HepG2 (cell line): ENCODE measurements at regions not wholly inside any gene's neighbourhood (a gene's known extent, or its start where the extent isn't known, plus 50 kb on each side); places are given as distances from the start of the nearest gene placed in this dataset.

Experiments
- AKAP8 ChIP-seq: sonication (generic); formaldehyde crosslinking; IDR thresholded peaks from 2 replicates; pipeline ENCODE4 v1.5.1; 2020; ENCODE audit warnings: mild to moderate bottlenecking, missing genetic modification reagents
- ARID2 ChIP-seq: sonication (generic); formaldehyde crosslinking; IDR thresholded peaks from 2 replicates; pipeline ENCODE4 v1.8.1; 2022; ENCODE audit warnings: mild to moderate bottlenecking, missing genetic modification reagents, borderline replicate concordance
- DNMT1 ChIP-seq: sonication (generic); formaldehyde crosslinking; IDR thresholded peaks from 2 replicates; pipeline ENCODE4 v1.5.1; 2020; ENCODE audit warnings: mild to moderate bottlenecking, missing genetic modification reagents
- EHMT2 ChIP-seq: fragments of 200-600 bp; sonication (generic); IDR thresholded peaks from 2 replicates; pipeline ENCODE4 v1.7.0; 2017; ENCODE audit warnings: antibody characterized with exemption, low read depth, low read length, borderline replicate concordance
- KAT8 ChIP-seq: IDR thresholded peaks from 2 replicates; pipeline ENCODE4 v1.6.1; 2016; ENCODE audit warnings: missing genetic modification reagents, missing compliant biosample characterization
- MEIS2 ChIP-seq: sonication (generic); formaldehyde crosslinking; IDR thresholded peaks from 2 replicates; pipeline ENCODE4 v1.9.0; 2021; ENCODE audit warnings: mild to moderate bottlenecking, missing genetic modification reagents
- MIXL1 ChIP-seq: IDR thresholded peaks from 2 replicates; pipeline ENCODE4 v1.6.1; 2016
- NFRKB ChIP-seq: fragments of 450-650 bp; IDR thresholded peaks from 2 replicates; pipeline ENCODE4 v1.6.1; 2017
- NR2F6 ChIP-seq, 2 experiments: IDR thresholded peaks; 2 replicates each; pipeline ENCODE4 v1.6.1; 2016; ENCODE audit warnings: antibody characterized with exemption in 1 of 2, mild to moderate bottlenecking in 1 of 2
- PHF20 ChIP-seq: sonication (generic); formaldehyde crosslinking; IDR thresholded peaks from 2 replicates; pipeline ENCODE4 v1.5.0; 2020; ENCODE audit warnings: mild to moderate bottlenecking, missing genetic modification reagents
- SALL2 ChIP-seq: sonication (generic); formaldehyde crosslinking; IDR thresholded peaks from 2 replicates; pipeline ENCODE4 v1.8.1; 2023; ENCODE audit warnings: mild to moderate bottlenecking, missing genetic modification reagents, inconsistent platforms
- SRSF9 ChIP-seq: fragments of 200-400 bp; formaldehyde crosslinking; IDR thresholded peaks from 2 replicates; pipeline ENCODE4 v1.6.1; 2018; ENCODE audit warnings: borderline replicate concordance, mild to moderate bottlenecking, low read depth, low read length; ENCODE audit not compliant: insufficient read depth, poor library complexity, severe bottlenecking
- TARDBP ChIP-seq: sonication (generic); formaldehyde crosslinking; IDR thresholded peaks from 2 replicates; pipeline ENCODE4 v1.8.0; 2022; ENCODE audit warnings: mild to moderate bottlenecking, missing genetic modification reagents
- ZBTB20 ChIP-seq: sonication (generic); formaldehyde crosslinking; IDR thresholded peaks from 2 replicates; pipeline ENCODE4 v1.8.1; 2023; ENCODE audit warnings: missing genetic modification reagents, low read depth, mild to moderate bottlenecking, borderline replicate concordance
- ZBTB7A ChIP-seq: sonication (generic); formaldehyde crosslinking; IDR thresholded peaks from 2 replicates; pipeline ENCODE4 v1.8.0; 2022; ENCODE audit warnings: mild to moderate bottlenecking, missing genetic modification reagents
- ZNF263 ChIP-seq: sonication (generic); formaldehyde crosslinking; IDR thresholded peaks from 2 replicates; pipeline ENCODE4 v1.4.0; 2020; ENCODE audit warnings: missing genetic modification reagents
- ZNF383 ChIP-seq: sonication (generic); formaldehyde crosslinking; IDR thresholded peaks from 2 replicates; pipeline ENCODE4 v1.4.0; 2020; ENCODE audit warnings: missing genetic modification reagents, mild to moderate bottlenecking, borderline replicate concordance
- ZNF430 ChIP-seq: sonication (generic); formaldehyde crosslinking; IDR thresholded peaks from 2 replicates; pipeline ENCODE4 v1.9.0; 2021; ENCODE audit warnings: mild to moderate bottlenecking, missing genetic modification reagents
- ZNF567 ChIP-seq: sonication (generic); formaldehyde crosslinking; IDR thresholded peaks from 2 replicates; pipeline ENCODE4 v1.8.1; 2023; ENCODE audit warnings: mild to moderate bottlenecking, missing genetic modification reagents, borderline replicate concordance
- ZNF781 ChIP-seq: sonication (generic); formaldehyde crosslinking; IDR thresholded peaks from 2 replicates; pipeline ENCODE4 v1.5.1; 2020; ENCODE audit warnings: borderline replicate concordance, mild to moderate bottlenecking, missing genetic modification reagents; ENCODE audit errors: not compliant biosample characterization
- TF ChIP-seq, protein P1 (sequence below): sonication (generic); formaldehyde crosslinking; IDR thresholded peaks from 2 replicates; pipeline ENCODE4 v1.4.0; 2020; ENCODE audit warnings: missing genetic modification reagents, borderline replicate concordance
- TF ChIP-seq, protein P2 (sequence below): sonication (generic); formaldehyde crosslinking; IDR thresholded peaks from 2 replicates; pipeline ENCODE4 v1.5.1; 2020; ENCODE audit warnings: missing genetic modification reagents, mild to moderate bottlenecking, borderline replicate concordance
- TF ChIP-seq, protein P3 (sequence below): sonication (generic); formaldehyde crosslinking; IDR thresholded peaks from 2 replicates; pipeline ENCODE4 v1.5.1; 2020; ENCODE audit warnings: missing genetic modification reagents, mild to moderate bottlenecking, borderline replicate concordance
- TF ChIP-seq, protein P4 (sequence below): sonication (generic); formaldehyde crosslinking; IDR thresholded peaks from 2 replicates; pipeline ENCODE4 v1.4.0; 2020; ENCODE audit warnings: mild to moderate bottlenecking, missing genetic modification reagents

DNA sequence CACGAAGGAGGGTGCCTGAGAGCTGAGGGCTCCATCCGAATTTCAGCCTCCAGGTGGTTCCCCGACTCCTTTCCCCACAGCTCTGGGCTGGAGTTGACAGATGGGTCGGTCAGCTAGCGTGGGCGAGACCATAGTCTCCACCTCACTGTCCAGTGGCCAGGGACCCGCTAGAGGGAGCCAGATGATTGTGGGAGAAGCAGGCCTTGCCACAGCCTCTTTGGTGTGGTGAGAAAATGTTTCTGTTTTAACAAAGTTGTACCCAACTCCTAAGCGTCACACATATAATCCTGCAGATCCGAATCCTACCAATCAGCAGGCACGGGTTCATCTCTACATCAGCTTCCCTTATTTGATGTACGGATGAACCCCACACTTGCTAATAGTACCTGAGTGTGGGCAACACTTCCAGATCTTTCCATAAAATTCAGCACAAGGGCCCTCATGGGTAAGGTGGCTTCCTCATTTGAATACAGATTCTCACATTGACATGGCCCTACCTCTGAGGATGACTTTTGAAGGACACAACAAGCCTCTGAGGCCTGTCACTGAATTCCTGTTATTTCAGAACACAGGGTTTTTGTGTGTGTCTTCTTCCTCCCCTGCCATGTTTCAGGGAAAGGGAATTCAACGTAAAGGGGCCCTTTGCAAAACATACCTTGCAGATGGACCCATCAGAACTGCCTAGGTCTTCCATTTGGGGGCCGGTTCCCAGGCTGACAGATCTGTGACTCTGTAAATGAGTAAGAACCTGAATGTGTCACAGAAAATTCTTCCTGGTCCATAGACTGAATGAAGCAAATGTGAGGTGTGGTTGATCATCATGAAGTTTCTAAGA lies 103.2 kb upstream of the DUSP22 start (continued):
- TF ChIP-seq, protein P1, sequence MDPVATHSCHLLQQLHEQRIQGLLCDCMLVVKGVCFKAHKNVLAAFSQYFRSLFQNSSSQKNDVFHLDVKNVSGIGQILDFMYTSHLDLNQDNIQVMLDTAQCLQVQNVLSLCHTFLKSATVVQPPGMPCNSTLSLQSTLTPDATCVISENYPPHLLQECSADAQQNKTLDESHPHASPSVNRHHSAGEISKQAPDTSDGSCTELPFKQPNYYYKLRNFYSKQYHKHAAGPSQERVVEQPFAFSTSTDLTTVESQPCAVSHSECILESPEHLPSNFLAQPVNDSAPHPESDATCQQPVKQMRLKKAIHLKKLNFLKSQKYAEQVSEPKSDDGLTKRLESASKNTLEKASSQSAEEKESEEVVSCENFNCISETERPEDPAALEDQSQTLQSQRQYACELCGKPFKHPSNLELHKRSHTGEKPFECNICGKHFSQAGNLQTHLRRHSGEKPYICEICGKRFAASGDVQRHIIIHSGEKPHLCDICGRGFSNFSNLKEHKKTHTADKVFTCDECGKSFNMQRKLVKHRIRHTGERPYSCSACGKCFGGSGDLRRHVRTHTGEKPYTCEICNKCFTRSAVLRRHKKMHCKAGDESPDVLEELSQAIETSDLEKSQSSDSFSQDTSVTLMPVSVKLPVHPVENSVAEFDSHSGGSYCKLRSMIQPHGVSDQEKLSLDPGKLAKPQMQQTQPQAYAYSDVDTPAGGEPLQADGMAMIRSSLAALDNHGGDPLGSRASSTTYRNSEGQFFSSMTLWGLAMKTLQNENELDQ: no peak
- TF ChIP-seq, protein P2, sequence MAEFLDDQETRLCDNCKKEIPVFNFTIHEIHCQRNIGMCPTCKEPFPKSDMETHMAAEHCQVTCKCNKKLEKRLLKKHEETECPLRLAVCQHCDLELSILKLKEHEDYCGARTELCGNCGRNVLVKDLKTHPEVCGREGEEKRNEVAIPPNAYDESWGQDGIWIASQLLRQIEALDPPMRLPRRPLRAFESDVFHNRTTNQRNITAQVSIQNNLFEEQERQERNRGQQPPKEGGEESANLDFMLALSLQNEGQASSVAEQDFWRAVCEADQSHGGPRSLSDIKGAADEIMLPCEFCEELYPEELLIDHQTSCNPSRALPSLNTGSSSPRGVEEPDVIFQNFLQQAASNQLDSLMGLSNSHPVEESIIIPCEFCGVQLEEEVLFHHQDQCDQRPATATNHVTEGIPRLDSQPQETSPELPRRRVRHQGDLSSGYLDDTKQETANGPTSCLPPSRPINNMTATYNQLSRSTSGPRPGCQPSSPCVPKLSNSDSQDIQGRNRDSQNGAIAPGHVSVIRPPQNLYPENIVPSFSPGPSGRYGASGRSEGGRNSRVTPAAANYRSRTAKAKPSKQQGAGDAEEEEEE (CRISPR knock-in tag): no peak
- TF ChIP-seq PHF20 (CRISPR knock-in tag): no peak
- TF ChIP-seq ARID2 (CRISPR knock-in tag): no peak
- TF ChIP-seq NR2F6 (IDR thresholded peaks at IDR 0.05): no peak; the same call in 1 of the 2 replicates
- TF ChIP-seq NR2F6 (CRISPR knock-in tag; IDR thresholded peaks at IDR 0.05): peak; percentile 27; the same call in 1 of the 2 replicates
- no peak for TF ChIP-seq ZNF567 (CRISPR knock-in tag)
- TF ChIP-seq ZNF383: no peak
- TF ChIP-seq, protein P3, sequence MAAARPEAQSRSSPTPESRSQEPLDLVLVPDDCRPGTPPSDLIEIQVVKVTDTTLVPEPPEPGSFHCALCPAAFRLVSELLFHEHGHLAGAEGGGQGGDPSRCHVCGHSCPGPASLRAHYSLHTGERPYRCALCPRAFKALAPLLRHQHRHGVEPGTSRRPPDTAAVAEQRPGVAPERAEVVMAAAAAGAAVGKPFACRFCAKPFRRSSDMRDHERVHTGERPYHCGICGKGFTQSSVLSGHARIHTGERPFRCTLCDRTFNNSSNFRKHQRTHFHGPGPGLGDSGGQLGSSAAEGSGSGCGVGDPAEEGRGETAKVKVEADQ (CRISPR knock-in tag): no peak
- TF ChIP-seq ZBTB20 (CRISPR knock-in tag): no peak
- TF ChIP-seq ZBTB7A (CRISPR knock-in tag): no peak
- TF ChIP-seq AKAP8: no peak
- TF ChIP-seq, protein P4, sequence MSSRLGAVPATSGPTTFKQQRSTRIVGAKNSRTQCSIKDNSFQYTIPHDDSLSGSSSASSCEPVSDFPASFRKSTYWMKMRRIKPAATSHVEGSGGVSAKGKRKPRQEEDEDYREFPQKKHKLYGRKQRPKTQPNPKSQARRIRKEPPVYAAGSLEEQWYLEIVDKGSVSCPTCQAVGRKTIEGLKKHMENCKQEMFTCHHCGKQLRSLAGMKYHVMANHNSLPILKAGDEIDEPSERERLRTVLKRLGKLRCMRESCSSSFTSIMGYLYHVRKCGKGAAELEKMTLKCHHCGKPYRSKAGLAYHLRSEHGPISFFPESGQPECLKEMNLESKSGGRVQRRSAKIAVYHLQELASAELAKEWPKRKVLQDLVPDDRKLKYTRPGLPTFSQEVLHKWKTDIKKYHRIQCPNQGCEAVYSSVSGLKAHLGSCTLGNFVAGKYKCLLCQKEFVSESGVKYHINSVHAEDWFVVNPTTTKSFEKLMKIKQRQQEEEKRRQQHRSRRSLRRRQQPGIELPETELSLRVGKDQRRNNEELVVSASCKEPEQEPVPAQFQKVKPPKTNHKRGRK (CRISPR knock-in tag): no peak
- TF ChIP-seq KAT8 (CRISPR knock-in tag): peak; percentile 34; the same call in 1 of the 2 replicates
- TF ChIP-seq MEIS2: peak; percentile 75
- peak; percentile 93 for TF ChIP-seq SALL2 (CRISPR knock-in tag)
- no peak for TF ChIP-seq ZNF430 (CRISPR knock-in tag)
- no peak for TF ChIP-seq EHMT2
- TF ChIP-seq ZNF781 (CRISPR knock-in tag): no peak
- TF ChIP-seq MIXL1 (CRISPR knock-in tag): peak; percentile 51; the same call in 1 of the 2 replicates
- no peak for TF ChIP-seq TARDBP
- no peak for TF ChIP-seq DNMT1 (CRISPR knock-in tag)
- peak; percentile 77 for TF ChIP-seq ZNF263 (CRISPR knock-in tag)
- TF ChIP-seq SRSF9: no peak
- no peak for TF ChIP-seq NFRKB
